ENCODE measurements at regions not wholly inside any gene's neighbourhood (a gene's known extent, or its start where the extent isn't known, plus 50 kb on each side); places are given as distances from the start of the nearest gene placed in this dataset.

DNA sequence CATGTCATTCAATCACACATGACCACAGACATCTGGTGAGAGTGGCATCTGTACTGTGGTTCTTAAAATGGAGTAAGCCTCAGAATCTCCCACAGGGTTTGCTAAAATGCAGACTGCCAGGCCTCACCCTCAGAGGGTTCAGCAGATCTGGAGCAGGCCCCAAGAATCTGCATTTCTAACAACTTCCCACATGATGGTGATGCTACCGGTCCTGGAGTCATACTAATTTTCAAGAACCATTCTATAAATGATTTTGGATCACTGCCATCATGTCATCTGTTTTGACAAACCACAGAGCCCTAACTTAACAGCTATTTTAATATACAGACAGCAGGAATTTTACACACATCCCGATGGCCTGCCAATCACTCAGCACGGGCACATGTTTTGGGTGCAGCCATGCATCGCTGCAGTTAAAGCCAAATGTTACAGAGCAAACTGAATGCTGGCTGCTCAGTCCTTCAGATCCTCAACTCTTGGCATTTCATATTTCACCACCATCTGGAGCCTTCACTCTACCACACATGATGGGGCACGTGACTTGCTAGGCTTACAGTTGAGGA lies 792.1 kb upstream of the AMELY start:
- TF ChIP-seq, protein P1, sequence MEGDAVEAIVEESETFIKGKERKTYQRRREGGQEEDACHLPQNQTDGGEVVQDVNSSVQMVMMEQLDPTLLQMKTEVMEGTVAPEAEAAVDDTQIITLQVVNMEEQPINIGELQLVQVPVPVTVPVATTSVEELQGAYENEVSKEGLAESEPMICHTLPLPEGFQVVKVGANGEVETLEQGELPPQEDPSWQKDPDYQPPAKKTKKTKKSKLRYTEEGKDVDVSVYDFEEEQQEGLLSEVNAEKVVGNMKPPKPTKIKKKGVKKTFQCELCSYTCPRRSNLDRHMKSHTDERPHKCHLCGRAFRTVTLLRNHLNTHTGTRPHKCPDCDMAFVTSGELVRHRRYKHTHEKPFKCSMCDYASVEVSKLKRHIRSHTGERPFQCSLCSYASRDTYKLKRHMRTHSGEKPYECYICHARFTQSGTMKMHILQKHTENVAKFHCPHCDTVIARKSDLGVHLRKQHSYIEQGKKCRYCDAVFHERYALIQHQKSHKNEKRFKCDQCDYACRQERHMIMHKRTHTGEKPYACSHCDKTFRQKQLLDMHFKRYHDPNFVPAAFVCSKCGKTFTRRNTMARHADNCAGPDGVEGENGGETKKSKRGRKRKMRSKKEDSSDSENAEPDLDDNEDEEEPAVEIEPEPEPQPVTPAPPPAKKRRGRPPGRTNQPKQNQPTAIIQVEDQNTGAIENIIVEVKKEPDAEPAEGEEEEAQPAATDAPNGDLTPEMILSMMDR (IDR thresholded peaks at IDR 0.05; ENCODE audit: low read length) = no peak
- TF ChIP-seq EZH2 (IDR thresholded peaks at IDR 0.05; ENCODE audit: borderline replicate concordance, low read length) = no peak
